RWPE1 (cell line): ENCODE measurements at regions not wholly inside any gene's neighbourhood (a gene's known extent, or its start where the extent isn't known, plus 50 kb on each side); places are given as distances from the start of the nearest gene placed in this dataset.
"Not testable (repeated sequence)": the region's sequence is repeated elsewhere in the genome, so short reads cannot be mapped to it uniquely, and the experiment has no call there.

Source experiments
- CTCF ChIA-PET: fragments of 350-600 bp; sonication (Branson Sonifier 250); formaldehyde crosslinking; extraction: SDS; loops from one replicate; lab custom pipeline; 2021; lab: Yijun Ruan, JAX
- POLR2A ChIA-PET: fragments of 400-600 bp; formaldehyde crosslinking; extraction: SDS; loops from one replicate; lab custom pipeline; 2020; ENCODE audit warnings: antibody characterized with exemption; ENCODE audit not compliant: low non-redundant PET; lab: Yijun Ruan, JAX
- DNase-seq: peaks from one replicate; pipeline ENCODE4 v3.0.0; 2012; ENCODE audit warnings: low spot score
- H3K27ac ChIP-seq: fragments of 450-650 bp; 2 replicates; pipeline ENCODE4 v1.5.1; 2017
- TF ChIP-seq, protein P1 (sequence below): fragments of 450-650 bp; conservative IDR thresholded peaks from 2 replicates; pipeline ENCODE4 v1.5.1; 2017; ENCODE audit warnings: low read depth, mild to moderate bottlenecking

DNA sequence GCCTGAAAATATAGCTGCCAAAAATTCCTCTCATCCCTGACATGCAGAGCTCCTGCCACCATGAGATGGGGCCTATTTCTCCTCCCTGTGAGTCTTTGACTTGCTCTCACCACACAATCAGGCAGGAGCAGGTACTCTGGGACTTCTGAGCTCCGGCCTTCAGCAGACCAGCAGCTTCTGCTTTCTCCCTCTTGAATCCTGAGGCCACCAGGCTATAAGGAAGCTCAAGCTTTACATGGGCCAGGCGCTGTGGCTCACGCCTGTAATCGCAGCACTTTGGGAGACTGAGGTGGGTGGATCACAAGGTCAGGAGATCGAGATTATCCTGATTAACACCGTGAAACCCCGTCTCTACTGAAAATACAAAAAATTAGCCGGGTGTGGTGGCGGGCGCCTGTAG lies 238.7 kb upstream of the RREB1 start:
- TF ChIP-seq, protein P1, sequence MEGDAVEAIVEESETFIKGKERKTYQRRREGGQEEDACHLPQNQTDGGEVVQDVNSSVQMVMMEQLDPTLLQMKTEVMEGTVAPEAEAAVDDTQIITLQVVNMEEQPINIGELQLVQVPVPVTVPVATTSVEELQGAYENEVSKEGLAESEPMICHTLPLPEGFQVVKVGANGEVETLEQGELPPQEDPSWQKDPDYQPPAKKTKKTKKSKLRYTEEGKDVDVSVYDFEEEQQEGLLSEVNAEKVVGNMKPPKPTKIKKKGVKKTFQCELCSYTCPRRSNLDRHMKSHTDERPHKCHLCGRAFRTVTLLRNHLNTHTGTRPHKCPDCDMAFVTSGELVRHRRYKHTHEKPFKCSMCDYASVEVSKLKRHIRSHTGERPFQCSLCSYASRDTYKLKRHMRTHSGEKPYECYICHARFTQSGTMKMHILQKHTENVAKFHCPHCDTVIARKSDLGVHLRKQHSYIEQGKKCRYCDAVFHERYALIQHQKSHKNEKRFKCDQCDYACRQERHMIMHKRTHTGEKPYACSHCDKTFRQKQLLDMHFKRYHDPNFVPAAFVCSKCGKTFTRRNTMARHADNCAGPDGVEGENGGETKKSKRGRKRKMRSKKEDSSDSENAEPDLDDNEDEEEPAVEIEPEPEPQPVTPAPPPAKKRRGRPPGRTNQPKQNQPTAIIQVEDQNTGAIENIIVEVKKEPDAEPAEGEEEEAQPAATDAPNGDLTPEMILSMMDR: no peak
- CTCF ChIA-PET: no interaction called here
- H3K27ac ChIP-seq: no peak overlapping the region
- DNase-seq: no peak
- POLR2A ChIA-PET: no interaction called here

DNA sequence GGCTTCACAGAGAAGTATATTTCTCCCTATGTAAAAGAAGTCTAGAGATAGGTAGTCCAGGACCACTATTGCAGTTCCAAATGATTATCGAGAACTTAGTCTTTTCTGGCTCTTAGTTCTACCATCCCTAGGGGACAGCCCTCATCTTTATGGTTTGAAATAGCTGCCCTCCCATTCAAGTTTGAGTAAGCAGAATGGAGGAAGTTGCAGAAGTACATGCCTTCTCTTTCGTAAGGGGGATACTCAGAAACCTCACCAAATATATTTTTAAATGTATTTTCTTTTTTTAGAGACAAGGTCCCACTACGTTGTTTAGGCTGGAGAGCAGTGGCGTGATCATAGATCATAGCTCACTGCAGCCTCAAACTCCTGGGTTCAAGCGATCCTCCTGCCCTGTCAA lies 236.8 kb upstream of the RREB1 start:
- TF ChIP-seq, protein P1: no peak
- no peak overlapping the region for H3K27ac ChIP-seq
- no peak for DNase-seq
- POLR2A ChIA-PET: no interaction called here
- CTCF ChIA-PET: no interaction called here

DNA sequence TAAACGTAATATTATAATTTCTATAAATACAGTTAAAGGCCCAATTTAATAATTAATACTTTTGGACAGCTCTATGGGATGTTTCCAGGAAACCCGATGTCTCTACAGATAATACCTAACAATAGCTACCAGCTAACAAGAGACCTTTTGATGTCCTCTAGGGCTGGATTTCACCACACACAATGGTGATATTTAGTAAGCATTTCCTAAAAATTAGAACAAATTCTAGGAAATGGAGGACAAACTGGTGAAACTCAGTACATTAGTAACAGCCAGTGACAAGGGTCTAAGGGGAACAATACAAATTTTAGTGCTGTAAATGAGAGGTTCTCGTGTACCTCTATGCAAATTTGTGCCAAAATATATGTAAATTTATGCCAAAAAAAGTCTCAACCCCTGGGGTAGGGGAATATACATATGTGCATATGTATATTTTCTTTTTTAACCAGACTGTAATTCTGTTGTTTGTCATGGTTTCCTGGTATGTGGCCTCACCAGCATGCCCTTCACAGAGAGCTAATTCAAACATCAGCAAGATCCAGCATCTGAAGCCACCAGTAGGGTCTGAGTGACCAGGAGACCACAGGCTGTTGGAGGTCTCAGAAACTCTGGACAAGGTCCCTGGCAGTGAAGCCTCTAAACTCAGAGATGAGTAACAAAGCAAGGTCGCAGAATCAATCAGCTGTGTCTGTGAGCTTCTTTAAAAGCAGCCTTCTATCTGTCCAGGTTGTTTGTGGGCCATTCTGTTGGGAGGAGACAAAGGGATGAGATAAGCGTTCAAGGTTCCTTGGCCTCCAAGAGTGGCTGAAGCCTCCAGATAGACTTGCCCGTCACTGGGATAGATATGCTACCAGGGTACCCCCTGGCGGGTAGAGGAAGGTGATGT lies 235.1 kb upstream of the RREB1 start:
- ChIA-PET CTCF (interaction anchor here (0.6 kb wide), 2 partner anchors 113 to 128 kb away, joined by 3 read pairs; no protein-coding TSS in a partner anchor), POLR2A (no interaction called here)
- TF ChIP-seq, protein P1: no peak
- no peak for DNase-seq
- no peak overlapping the region for H3K27ac ChIP-seq

DNA sequence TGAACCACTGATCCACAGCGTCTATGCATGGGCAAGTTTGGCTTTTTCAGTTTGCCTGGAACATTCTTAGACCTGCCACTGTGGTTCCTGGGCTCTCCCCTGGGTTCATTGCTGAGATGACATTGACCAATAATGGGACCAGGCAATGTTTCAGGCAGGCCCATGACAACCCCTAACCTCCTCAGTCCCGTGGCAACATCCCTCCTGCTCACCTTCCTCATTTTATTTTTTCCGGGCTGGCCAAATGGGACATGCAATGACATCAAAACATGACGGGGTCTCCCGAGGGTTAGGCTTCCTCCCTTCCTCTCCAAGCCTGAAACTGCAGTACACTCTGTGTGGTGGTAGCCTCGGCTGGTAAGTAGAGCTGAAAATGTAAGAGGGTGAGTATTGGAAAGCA lies 234.0 kb upstream of the RREB1 start:
- TF ChIP-seq, protein P1: no peak
- no peak overlapping the region for H3K27ac ChIP-seq
- no peak for DNase-seq
- POLR2A ChIA-PET: no interaction called here
- CTCF ChIA-PET: interaction anchor here (0.7 kb wide), 1 partner anchor 1348 kb away, joined by 3 read pairs; no protein-coding TSS in a partner anchor

DNA sequence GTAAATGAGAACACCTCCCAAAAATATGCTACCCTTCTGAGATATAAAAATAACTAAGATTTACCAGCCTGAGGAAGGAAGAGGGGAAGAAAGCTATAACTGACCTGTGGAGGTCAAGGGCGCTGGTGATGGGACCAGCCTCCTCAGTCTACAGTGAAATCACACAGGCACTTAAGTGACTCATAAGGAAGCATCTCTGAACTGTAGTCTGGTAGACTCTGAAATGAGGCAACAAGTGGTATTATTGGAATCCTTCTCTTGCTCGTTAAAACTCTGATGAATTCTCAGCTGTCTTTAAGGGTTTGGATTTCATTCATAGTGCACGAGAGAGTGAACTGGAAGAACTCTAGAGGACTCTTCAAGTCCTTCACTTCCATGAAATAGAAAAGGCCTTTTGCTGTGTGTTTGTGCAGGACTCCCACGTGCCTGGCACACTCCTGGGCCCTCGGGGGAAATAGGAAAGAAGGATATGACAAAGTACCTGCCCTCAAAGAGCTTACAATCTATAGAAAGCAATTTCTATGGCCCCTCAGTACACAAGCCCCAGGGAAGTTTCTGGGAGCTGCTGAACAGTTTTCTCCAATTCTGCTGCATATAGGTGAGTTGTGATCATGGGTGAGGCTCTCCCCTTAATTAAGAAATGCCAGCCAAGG lies 231.8 kb upstream of the RREB1 start:
- H3K27ac ChIP-seq: peak overlapping the region; percentile 82
- peak; percentile 83 for DNase-seq
- TF ChIP-seq, protein P1: no peak
- ChIA-PET CTCF (interaction anchor here (0.5 kb wide), 1 partner anchor 368 kb away, joined by 3 read pairs; no protein-coding TSS in a partner anchor), POLR2A (interaction anchor here (0.6 kb wide), 1 partner anchor 404 kb away, joined by 3 read pairs; no protein-coding TSS in a partner anchor)

DNA sequence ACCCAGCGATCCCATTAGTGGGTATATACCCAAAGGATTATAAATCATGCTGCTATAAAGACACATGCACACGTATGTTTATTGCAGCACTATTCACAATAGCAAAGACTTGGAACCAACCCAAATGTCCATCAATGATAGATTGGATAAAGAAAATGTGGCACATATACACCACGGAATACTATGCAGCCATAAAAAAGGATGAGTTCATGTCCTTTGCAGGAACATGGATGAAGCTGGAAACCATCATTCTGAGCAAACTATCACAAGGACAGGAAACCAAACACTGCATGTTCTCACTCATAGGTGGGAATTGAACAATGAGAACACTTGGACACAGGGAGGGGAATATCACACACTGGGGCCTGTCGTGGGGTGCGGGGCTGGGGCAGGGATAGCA lies 230.0 kb upstream of the RREB1 start:
- POLR2A ChIA-PET, DNase-seq, H3K27ac ChIP-seq, CTCF ChIA-PET: not testable (repeated sequence)
